ENCODE measurements at regions not wholly inside any gene's neighbourhood (a gene's known extent, or its start where the extent isn't known, plus 50 kb on each side); places are given as distances from the start of the nearest gene placed in this dataset.

GRCh38 chr10:108014902-108015177, 850.3 kb upstream of the SORCS1 start:
- TF ChIP-seq SP1 (CRISPR knock-in tag; conservative IDR thresholded peaks at IDR 0.05), result no peak
- TF ChIP-seq HMGXB4 (CRISPR knock-in tag; IDR thresholded peaks at IDR 0.05), result no peak
- TF ChIP-seq, protein P1, sequence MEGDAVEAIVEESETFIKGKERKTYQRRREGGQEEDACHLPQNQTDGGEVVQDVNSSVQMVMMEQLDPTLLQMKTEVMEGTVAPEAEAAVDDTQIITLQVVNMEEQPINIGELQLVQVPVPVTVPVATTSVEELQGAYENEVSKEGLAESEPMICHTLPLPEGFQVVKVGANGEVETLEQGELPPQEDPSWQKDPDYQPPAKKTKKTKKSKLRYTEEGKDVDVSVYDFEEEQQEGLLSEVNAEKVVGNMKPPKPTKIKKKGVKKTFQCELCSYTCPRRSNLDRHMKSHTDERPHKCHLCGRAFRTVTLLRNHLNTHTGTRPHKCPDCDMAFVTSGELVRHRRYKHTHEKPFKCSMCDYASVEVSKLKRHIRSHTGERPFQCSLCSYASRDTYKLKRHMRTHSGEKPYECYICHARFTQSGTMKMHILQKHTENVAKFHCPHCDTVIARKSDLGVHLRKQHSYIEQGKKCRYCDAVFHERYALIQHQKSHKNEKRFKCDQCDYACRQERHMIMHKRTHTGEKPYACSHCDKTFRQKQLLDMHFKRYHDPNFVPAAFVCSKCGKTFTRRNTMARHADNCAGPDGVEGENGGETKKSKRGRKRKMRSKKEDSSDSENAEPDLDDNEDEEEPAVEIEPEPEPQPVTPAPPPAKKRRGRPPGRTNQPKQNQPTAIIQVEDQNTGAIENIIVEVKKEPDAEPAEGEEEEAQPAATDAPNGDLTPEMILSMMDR (IDR thresholded peaks at IDR 0.05), result no peak
- TF ChIP-seq, protein P2, sequence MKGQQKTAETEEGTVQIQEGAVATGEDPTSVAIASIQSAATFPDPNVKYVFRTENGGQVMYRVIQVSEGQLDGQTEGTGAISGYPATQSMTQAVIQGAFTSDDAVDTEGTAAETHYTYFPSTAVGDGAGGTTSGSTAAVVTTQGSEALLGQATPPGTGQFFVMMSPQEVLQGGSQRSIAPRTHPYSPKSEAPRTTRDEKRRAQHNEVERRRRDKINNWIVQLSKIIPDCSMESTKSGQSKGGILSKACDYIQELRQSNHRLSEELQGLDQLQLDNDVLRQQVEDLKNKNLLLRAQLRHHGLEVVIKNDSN (CRISPR knock-in tag; IDR thresholded peaks at IDR 0.05), result no peak
- TF ChIP-seq, protein P3, sequence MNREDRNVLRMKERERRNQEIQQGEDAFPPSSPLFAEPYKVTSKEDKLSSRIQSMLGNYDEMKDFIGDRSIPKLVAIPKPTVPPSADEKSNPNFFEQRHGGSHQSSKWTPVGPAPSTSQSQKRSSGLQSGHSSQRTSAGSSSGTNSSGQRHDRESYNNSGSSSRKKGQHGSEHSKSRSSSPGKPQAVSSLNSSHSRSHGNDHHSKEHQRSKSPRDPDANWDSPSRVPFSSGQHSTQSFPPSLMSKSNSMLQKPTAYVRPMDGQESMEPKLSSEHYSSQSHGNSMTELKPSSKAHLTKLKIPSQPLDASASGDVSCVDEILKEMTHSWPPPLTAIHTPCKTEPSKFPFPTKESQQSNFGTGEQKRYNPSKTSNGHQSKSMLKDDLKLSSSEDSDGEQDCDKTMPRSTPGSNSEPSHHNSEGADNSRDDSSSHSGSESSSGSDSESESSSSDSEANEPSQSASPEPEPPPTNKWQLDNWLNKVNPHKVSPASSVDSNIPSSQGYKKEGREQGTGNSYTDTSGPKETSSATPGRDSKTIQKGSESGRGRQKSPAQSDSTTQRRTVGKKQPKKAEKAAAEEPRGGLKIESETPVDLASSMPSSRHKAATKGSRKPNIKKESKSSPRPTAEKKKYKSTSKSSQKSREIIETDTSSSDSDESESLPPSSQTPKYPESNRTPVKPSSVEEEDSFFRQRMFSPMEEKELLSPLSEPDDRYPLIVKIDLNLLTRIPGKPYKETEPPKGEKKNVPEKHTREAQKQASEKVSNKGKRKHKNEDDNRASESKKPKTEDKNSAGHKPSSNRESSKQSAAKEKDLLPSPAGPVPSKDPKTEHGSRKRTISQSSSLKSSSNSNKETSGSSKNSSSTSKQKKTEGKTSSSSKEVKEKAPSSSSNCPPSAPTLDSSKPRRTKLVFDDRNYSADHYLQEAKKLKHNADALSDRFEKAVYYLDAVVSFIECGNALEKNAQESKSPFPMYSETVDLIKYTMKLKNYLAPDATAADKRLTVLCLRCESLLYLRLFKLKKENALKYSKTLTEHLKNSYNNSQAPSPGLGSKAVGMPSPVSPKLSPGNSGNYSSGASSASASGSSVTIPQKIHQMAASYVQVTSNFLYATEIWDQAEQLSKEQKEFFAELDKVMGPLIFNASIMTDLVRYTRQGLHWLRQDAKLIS (CRISPR knock-in tag; IDR thresholded peaks at IDR 0.05; ENCODE audit: borderline replicate concordance), result no peak
- no peak for TF ChIP-seq CREB1 (CRISPR knock-in tag; IDR thresholded peaks at IDR 0.05)
- no peak for TF ChIP-seq ATF2 (CRISPR knock-in tag; IDR thresholded peaks at IDR 0.05; ENCODE audit: borderline replicate concordance, low read depth)

All from WTC11 (cell line).